GM19397 (cell line): ENCODE measurements at regions not wholly inside any gene's neighbourhood (a gene's known extent, or its start where the extent isn't known, plus 50 kb on each side); places are given as distances from the start of the nearest gene placed in this dataset.

ENCODE experiments used
- ATAC-seq: cut with Tn5 transposase; IDR thresholded peaks from one replicate; pipeline ENCODE4 v1.9.1; 2021; ENCODE audit warnings: mild to moderate bottlenecking, moderate library complexity; ENCODE audit not compliant: unreplicated experiment

GRCh38 chr2:45256173-45256866, 247.1 kb upstream of the SIX2 start:
- no peak for ATAC-seq

- no peak for ATAC-seq
Measured at GRCh38 chr2:45255563-45255962, 246.3 kb upstream of the SIX2 start.

- ATAC-seq: no peak
Measured at GRCh38 chr2:45254025-45254424, 244.8 kb upstream of the SIX2 start.

DNA sequence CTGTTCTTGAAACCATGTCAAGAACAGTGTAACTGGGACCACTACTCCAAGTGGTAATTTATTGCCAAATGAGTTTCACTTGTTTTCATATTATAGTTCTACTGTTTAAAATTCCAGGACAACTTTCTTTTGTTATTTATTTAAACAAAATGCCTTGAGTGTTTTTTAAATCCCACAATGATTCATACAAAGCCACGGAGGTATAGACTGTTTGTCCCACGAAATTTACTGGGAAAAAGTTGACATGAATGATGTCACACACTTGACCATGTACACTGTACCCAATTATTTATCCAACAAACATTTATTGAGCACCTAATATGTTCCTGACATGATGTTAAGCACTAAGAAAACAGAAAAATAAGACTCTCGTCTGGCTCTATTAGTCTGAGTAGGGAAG, 243.9 kb upstream of the SIX2 start:
- ATAC-seq: no peak

DNA sequence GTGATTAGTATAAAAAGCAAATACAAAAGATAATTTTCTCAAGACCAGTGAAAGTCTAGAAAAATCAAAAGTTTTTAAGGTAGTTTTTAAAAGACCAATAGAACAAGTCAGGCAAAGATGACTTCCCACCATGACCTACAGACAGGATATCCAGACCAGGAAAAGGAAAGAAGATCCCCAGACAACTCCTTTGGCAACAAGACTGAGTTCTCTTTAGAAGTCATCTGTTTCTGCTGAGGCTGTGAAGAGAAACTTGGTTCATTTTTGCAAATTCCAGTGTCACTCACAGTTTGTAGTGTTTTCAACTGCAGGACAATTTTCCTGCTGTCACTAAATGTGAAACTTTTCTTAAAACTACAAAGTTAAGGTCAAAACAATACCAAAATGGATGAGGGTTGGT, 240.9 kb upstream of the SIX2 start:
- no peak for ATAC-seq

DNA sequence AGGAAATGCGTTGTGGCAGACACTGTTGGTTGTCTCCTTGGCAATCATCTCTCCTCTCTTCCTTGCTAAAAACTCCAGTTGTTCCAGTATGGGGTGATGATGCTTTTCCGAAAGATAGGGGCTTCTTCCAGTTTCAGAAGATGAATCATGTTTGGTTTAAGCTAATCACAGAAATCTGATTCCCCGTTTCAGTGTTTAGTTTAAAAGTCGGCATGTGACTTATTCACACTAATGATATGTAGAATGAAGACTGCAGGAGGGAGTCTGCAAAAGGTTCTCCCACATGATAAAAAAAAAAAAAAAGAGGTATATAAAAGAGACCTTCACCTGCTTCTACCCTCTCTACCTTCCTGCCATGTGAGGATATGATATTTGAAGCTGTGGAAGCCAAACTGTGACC, 239.0 kb upstream of the SIX2 start:
- no peak for ATAC-seq

DNA sequence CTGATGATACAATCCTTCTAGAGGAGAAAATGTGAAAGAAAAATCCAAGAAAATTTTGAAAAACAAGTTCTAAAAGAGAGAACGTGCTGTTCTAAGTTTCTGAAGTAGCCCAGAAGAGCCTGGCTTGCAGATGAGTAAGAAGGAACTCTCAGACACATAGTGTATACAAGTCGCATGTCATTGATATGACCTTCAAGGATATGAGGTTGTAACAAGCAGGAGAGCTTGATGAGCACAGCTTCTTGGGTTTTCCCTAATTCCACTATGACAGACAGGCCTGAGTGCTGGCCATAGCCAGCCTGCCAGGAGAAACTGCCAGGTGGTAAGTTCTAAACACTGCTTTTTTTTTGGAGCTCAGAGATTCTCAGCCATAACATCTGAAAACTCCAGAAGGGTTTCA, 235.7 kb upstream of the SIX2 start:
- ATAC-seq: no peak

DNA sequence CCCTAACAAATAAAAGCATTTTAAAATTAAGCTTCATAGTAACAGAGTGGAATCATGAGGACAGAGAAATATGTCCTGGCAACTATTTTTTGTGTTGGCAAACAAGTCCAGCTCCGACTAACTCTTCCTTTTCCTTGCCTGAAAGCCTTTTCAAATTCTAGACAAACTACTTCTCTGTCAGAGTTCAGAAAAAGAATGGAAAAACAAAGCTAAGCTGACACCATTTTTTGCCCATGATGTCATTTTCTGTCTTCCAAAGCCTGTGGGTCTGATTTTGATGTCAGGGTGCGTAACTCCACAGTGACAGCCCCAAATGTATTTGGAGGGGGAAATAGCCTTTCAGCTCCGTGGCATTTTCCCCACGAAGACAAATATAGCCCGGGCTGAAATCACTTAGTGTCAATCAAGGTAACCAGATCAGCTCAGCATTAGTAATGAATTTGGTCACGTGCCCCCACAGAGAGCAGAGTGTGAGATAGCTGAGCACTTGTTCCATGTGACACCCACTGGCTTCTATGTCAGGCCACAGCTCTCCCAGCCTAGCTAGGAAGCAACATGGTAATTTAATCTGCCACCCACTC, 233.0 kb upstream of the SIX2 start:
- ATAC-seq: no peak

DNA sequence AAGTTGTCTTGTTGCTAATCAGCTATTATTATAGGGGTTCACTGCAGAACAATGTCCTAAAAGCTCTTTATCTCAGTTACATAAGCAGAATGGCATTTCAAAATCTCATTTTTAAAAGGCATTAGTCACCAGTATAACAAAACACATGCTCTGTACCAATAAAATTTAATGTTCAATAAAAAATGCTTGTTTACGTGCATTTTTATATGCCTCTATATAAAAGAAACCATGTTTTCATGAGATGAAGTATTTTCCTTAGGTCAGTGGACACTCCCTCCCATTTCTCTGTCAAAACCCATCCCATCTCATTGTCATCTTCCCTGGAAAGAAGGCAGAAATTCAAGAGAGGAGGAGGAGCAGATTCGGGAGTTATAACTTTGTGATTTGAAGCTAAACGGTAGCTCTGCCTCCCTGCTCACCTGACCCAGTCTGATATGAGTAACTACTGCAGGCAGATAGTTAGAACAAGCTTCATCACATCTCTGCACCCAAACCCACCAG, 231.9 kb upstream of the SIX2 start:
- ATAC-seq: no peak

DNA sequence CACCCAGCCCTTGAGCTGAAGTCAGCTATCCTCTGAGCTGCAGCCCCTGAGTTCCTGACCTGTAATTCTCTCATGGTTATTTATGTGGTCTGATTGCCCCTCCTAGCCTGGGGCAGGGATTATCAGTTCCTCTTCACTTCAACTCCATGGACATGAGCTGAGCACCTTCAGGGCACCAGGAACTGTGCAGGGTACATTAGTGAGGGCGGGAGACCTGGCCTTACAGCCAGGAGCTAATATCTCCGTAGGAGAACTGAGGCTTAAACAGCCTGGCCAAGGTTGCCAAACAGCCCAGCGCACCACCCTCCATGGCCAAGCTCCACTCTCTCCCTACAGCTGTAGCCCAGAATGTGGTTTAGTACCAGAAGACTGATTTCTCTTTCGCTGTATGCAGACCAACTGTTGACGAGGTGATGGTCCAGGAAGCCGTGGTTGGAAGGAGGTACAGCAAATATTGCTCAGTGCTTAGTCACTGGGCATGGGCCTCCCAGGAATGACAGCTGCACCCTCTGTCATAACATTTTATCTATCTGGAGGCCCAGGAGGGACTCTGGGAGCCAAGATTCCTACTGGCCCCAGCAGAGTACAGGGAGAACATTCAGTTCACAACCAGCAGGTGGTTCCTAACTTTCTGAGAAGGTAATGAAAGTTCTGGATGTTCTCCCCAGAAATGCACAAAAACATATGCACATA, 228.7 kb upstream of the SIX2 start:
- ATAC-seq: no peak

DNA sequence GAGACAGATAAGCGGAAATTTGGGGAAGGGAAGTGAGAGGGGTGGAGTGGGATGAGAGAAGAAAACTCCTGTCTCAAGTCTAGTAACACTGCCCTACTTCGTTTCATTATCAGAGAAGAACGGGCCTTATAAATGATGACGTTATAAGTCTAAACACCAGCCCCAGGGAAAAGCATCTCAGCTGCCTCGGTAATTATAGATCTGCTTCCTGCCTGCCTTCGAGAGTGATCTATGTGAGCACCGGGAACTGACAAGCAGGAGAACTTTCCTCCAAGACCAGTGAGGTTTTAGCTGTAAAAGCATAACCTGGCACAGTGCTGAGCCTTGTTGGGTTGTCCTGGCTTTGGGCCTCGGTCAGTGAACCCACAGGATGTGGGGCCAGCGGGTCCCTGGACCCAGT, 227.9 kb upstream of the SIX2 start:
- no peak for ATAC-seq

DNA sequence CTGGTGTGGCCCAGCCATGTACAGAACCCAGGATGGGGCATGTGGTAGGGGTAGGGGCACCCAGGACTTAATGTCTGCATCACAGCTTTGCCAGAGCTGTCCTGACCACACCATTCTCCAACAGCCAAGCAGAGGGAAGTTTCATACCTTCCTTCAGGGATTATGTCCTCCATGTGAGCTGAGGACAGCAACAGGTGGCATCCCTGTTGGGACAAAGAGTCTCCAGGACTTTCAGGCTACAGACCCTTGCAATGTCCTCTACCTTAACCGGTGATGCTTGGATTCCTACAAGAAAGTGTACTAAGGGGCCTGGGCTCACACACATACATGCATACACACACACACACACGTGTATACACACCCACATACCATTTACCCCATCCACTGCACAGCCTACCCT, 227.0 kb upstream of the SIX2 start:
- ATAC-seq: no peak

DNA sequence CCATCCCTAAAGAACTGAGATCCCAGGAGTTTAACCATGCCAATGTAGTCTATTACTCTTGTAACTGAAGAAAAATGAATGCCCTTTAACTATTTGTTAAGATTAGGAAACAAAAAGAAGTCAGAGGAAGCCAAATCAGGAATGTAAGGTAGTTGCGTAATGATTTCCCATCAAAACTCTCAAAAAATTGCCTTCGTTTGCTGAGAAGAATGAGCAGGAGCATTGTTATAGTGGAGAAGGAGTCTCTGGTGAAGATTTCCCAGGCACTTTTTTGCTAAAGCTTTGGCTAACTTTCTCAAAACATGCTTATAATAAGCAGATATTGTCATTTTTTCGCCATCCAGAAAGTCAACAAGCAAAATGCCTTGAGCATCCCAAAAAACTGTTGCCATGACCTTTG, 224.0 kb upstream of the SIX2 start:
- no peak for ATAC-seq

DNA sequence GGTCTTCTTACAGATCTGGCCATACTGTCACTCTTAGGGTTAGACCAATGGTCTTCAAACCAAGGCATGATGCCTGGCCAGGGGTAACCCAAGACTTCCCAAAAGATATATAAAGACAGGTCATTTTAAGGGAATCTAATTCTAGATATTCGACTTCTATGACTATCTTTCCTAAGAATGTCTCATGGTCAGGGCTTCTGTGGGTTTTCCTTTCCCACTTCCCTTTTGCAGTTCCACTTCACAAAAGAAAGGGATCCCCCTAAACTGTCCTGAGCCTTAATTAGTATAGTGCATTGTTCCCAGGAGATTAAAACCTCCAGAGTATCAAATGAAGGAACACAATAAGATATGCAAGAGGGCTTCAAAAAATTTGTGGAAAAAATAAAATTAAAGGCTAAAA, 223.6 kb upstream of the SIX2 start:
- no peak for ATAC-seq

- ATAC-seq: no peak
Measured at GRCh38 chr2:45229411-45229810, 220.2 kb upstream of the SIX2 start.

DNA sequence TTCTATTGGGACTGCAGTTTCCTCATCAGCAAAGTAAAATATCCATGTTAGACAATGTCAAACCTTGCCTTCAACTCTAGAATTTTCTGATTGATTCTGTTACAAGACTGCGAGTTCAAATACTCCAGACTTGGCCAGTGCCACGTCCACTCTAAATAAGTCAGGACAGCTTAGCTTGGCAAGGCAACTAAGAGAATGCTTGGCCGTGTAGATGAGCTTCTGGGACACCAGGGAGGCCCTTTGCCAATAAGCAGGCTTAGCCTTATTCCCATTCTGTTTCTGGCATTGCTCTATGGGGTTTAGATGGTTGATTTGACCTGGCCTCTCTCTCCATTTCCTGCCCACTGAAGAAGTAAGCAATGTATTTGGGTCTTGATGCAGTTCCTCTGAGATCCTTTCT, 218.1 kb upstream of the SIX2 start:
- ATAC-seq: no peak

DNA sequence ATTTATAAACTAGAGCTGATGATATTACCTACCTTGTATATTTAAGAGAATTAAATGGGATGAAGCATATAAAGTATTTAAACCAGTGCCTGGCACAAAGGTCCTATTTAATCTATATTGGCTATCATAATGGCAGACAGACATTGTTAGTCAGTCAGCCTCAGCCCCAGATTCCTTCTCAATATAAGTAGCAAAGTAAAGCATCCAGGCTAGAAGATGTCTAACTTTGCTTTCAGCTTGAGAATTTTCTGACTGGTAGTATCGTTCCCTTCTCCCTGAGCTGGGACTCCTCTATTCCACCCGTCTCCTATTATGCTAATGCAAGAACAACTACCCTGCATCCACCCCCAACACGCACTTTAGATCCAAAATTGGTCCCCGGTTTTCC, 215.7 kb upstream of the SIX2 start:
- ATAC-seq: no peak

DNA sequence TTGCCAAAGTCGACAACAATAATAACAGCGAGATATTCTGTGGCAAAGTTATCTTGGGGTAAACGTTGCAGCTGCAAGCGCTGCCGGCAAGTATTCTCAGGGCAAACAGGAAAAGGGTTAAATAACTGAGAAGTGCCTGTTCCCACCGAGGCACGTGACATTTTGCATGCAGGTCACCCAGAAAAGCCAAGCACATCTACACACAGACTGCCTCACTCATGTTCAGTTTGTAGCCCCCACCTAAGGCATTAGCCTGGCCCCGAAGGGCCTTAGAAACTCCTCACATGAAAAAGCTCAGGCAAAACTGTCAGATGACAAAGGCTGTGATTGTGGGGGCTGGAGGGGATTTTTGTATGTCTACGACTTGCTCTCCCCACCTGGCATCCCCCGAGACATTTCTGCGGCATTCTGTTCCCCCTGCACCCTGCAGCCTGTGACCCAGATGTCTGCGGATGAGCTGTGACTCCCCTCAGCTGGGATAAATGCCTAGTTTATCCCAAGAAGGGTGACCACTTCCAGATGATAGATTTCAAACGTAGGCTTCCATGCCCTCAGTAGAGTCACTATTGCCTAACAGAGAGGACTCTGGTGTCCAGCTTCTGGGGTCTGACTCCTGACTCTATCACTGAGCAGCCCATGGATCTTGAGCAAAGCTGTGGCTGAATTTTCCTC, 215.2 kb upstream of the SIX2 start:
- ATAC-seq: peak; percentile 46

DNA sequence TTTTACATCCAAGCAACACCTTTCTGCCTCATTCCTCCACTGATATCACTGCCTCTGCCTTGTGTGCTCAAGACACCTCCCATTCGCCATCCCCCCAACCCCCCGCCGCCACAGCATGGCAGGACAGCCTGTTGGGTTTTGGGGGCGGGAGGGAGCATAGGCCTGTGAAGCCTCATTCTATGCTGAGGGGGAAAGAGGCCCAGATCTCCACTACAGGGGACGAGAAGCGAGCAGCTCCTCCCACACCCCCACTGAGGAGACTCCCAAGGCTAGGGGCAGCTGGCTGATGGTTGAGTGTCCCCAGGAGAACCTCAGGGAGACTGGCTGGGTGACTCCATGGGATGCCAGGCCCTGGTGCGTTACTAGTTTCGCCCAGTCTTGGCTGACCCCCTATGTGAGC, 214.3 kb upstream of the SIX2 start:
- no peak for ATAC-seq

DNA sequence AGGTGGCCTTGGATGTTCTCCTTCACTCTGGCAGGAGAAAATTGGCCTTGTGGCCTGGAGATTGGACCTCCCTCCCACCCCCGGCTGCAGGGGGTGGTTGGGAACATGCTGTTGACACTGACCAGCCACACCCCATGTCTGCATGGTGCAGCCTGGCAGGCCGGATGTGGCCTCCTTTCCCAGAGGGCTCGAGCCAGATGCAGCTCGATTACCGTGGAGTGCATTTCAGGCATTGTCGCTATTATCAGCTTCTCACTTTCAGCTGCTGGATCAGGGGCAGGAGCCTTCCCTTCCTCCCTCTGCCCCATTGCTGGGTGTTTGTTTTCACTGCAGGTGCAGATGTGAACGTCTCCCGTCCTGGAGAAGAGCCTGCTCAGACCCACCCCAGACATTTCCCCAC, 211.0 kb upstream of the SIX2 start:
- ATAC-seq: no peak

DNA sequence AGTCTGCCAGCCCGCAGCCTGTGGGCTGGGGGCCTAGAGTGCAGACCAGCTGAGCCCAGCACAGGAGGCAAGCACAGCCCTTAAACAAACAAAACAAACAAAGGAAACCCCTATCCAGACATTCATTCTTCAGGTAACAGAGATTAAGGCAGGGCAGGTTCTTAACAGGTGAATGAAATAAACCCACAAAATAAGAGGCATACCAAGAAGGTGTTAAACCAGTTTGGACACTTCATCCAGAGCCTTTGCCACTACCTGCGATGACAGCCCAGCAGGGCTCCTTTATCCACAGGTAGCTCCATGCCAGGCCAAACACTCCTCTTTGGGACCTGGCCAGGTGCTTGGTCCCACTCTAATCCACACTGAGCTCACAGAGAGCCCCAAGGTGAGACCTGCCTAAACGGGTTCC, 209.7 kb upstream of the SIX2 start:
- ATAC-seq: no peak

DNA sequence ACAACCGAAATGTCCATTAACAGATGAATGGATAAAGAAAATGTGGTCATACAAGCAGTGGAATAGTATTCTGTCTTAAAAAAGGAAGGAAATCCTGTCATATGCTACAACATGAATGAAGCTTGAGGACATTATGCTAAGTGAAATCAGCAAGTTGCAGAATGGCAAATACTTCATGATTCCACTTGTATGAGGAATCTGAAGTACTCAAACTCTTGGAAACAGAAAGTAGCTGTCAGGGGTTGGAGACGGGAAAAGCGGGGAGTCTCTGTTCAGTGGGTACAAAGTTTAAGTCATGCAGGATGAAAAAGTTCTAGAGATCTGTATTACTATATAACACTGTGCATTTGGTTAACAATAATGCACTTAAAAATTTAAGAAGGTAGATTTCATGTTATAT, 209.0 kb upstream of the SIX2 start:
- no peak for ATAC-seq
